HepG2 (cell line): ENCODE measurements at regions not wholly inside any gene's neighbourhood (a gene's known extent, or its start where the extent isn't known, plus 50 kb on each side); places are given as distances from the start of the nearest gene placed in this dataset.

Experiments used
- AHDC1 ChIP-seq: sonication (generic); formaldehyde crosslinking; IDR thresholded peaks from 2 replicates; pipeline ENCODE4 v1.5.1; 2020; ENCODE audit warnings: mild to moderate bottlenecking, missing genetic modification reagents, borderline replicate concordance
- CBX2 ChIP-seq, 2 experiments: fragments of 200-600 bp in 1 of 2; sonication (generic); formaldehyde crosslinking in 1 of 2; IDR thresholded peaks; 2 replicates each; pipeline versions ENCODE4 v1.7.0 to v1.8.1; 2018 to 2022; ENCODE audit warnings: low read depth in 2 of 2, low read length in 1 of 2, mild to moderate bottlenecking in 1 of 2, missing genetic modification reagents in 1 of 2
- CEBPG ChIP-seq: IDR thresholded peaks from 2 replicates; pipeline ENCODE4 v1.6.1; 2016
- DZIP1 ChIP-seq: sonication (generic); formaldehyde crosslinking; IDR thresholded peaks from 2 replicates; pipeline ENCODE4 v1.5.0; 2020; ENCODE audit warnings: mild to moderate bottlenecking, missing genetic modification reagents
- PPARG ChIP-seq: conservative IDR thresholded peaks from 2 replicates; pipeline ENCODE4 v1.6.1; 2016; ENCODE audit warnings: missing biosample characterization, missing genetic modification reagents
- SCMH1 ChIP-seq: sonication (generic); formaldehyde crosslinking; IDR thresholded peaks from 2 replicates; pipeline ENCODE4 v1.9.0; 2021; ENCODE audit warnings: missing genetic modification reagents, mild to moderate bottlenecking, borderline replicate concordance
- SUZ12 ChIP-seq: fragments of 150-350 bp; IDR thresholded peaks from 2 replicates; pipeline ENCODE4 v1.6.1; 2014; ENCODE audit warnings: low read depth, low read length
- TEAD2 ChIP-seq: sonication (generic); formaldehyde crosslinking; IDR thresholded peaks from 2 replicates; pipeline ENCODE4 v1.9.0; 2021; ENCODE audit warnings: missing genetic modification reagents
- ZFP36L1 ChIP-seq: sonication (generic); formaldehyde crosslinking; IDR thresholded peaks from 2 replicates; pipeline ENCODE4 v1.8.0; 2022; ENCODE audit warnings: mild to moderate bottlenecking, missing genetic modification reagents, moderate library complexity
- ZFP36L2 ChIP-seq: sonication (generic); formaldehyde crosslinking; IDR thresholded peaks from 2 replicates; pipeline ENCODE4 v1.4.0; 2020; ENCODE audit warnings: missing genetic modification reagents
- ZNF329 ChIP-seq: sonication (generic); formaldehyde crosslinking; IDR thresholded peaks from 2 replicates; pipeline ENCODE4 v1.9.0; 2021; ENCODE audit warnings: low read depth, mild to moderate bottlenecking, missing genetic modification reagents
- ZNF468 ChIP-seq: sonication (generic); formaldehyde crosslinking; IDR thresholded peaks from 2 replicates; pipeline ENCODE4 v1.8.0; 2022; ENCODE audit warnings: mild to moderate bottlenecking, moderate library complexity, missing genetic modification reagents
- TF ChIP-seq, protein P1 (sequence below): IDR thresholded peaks from 2 replicates; pipeline ENCODE4 v1.6.1; 2016
- TF ChIP-seq, protein P2 (sequence below): sonication (generic); formaldehyde crosslinking; conservative IDR thresholded peaks from 2 replicates; pipeline ENCODE4 v1.8.0; 2022; ENCODE audit warnings: mild to moderate bottlenecking, moderate library complexity, missing genetic modification reagents
- TF ChIP-seq, protein P3 (sequence below): sonication (generic); formaldehyde crosslinking; IDR thresholded peaks from 2 replicates; pipeline ENCODE4 v1.4.0; 2020; ENCODE audit warnings: missing genetic modification reagents
- TF ChIP-seq, protein P4 (sequence below): IDR thresholded peaks from 2 replicates; pipeline ENCODE4 v1.6.1; 2016

- 0 out of 2 replicates have a peak, but pooled peaks have one; percentile 19 for TF ChIP-seq AHDC1 (CRISPR knock-in tag)
- TF ChIP-seq, protein P1, sequence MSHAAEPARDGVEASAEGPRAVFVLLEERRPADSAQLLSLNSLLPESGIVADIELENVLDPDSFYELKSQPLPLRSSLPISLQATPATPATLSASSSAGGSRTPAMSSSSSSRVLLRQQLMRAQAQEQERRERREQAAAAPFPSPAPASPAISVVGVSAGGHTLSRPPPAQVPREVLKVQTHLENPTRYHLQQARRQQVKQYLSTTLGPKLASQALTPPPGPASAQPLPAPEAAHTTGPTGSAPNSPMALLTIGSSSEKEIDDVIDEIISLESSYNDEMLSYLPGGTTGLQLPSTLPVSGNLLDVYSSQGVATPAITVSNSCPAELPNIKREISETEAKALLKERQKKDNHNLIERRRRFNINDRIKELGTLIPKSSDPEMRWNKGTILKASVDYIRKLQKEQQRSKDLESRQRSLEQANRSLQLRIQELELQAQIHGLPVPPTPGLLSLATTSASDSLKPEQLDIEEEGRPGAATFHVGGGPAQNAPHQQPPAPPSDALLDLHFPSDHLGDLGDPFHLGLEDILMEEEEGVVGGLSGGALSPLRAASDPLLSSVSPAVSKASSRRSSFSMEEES (CRISPR knock-in tag): no peak
- TF ChIP-seq, protein P2, sequence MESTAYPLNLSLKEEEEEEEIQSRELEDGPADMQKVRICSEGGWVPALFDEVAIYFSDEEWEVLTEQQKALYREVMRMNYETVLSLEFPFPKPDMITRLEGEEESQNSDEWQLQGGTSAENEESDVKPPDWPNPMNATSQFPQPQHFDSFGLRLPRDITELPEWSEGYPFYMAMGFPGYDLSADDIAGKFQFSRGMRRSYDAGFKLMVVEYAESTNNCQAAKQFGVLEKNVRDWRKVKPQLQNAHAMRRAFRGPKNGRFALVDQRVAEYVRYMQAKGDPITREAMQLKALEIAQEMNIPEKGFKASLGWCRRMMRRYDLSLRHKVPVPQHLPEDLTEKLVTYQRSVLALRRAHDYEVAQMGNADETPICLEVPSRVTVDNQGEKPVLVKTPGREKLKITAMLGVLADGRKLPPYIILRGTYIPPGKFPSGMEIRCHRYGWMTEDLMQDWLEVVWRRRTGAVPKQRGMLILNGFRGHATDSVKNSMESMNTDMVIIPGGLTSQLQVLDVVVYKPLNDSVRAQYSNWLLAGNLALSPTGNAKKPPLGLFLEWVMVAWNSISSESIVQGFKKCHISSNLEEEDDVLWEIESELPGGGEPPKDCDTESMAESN: no peak
- TF ChIP-seq, protein P3, sequence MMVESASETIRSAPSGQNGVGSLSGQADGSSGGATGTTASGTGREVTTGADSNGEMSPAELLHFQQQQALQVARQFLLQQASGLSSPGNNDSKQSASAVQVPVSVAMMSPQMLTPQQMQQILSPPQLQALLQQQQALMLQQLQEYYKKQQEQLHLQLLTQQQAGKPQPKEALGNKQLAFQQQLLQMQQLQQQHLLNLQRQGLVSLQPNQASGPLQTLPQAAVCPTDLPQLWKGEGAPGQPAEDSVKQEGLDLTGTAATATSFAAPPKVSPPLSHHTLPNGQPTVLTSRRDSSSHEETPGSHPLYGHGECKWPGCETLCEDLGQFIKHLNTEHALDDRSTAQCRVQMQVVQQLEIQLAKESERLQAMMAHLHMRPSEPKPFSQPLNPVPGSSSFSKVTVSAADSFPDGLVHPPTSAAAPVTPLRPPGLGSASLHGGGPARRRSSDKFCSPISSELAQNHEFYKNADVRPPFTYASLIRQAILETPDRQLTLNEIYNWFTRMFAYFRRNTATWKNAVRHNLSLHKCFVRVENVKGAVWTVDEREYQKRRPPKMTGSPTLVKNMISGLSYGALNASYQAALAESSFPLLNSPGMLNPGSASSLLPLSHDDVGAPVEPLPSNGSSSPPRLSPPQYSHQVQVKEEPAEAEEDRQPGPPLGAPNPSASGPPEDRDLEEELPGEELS: peak; percentile 42; the same call in 1 of the 2 replicates
- TF ChIP-seq CBX2 (IDR thresholded peaks at IDR 0.05; ENCODE audit: low read depth, low read length): no peak
- no peak for TF ChIP-seq CBX2 (CRISPR knock-in tag; IDR thresholded peaks at IDR 0.05; ENCODE audit: low read depth)
- no peak for TF ChIP-seq DZIP1 (CRISPR knock-in tag)
- no peak for TF ChIP-seq CEBPG (CRISPR knock-in tag)
- TF ChIP-seq SCMH1 (CRISPR knock-in tag): no peak
- TF ChIP-seq ZNF468: no peak
- no peak for TF ChIP-seq ZFP36L2 (CRISPR knock-in tag)
- TF ChIP-seq ZFP36L1 (CRISPR knock-in tag): no peak
- no peak for TF ChIP-seq SUZ12
- TF ChIP-seq TEAD2 (CRISPR knock-in tag): no peak
- TF ChIP-seq ZNF329: no peak
- TF ChIP-seq, protein P4, sequence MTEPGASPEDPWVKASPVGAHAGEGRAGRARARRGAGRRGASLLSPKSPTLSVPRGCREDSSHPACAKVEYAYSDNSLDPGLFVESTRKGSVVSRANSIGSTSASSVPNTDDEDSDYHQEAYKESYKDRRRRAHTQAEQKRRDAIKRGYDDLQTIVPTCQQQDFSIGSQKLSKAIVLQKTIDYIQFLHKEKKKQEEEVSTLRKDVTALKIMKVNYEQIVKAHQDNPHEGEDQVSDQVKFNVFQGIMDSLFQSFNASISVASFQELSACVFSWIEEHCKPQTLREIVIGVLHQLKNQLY: no peak
- no peak for TF ChIP-seq PPARG
Observed at GRCh38 chr2:216565956-216566355, 67.3 kb upstream of the IGFBP2 start (continued).
